H54 (cell line): ENCODE measurements at regions not wholly inside any gene's neighbourhood (a gene's known extent, or its start where the extent isn't known, plus 50 kb on each side); places are given as distances from the start of the nearest gene placed in this dataset.
"Not testable (repeated sequence)": the region's sequence is repeated elsewhere in the genome, so short reads cannot be mapped to it uniquely, and the experiment has no call there.

Experiments
- DNase-seq: peaks from one replicate; pipeline ENCODE4 v3.0.0; 2011; ENCODE audit warnings: low spot score, mixed read lengths; ENCODE audit not compliant: insufficient read length
- FAIRE-seq: peaks from 3 replicates; lab custom pipeline; 2011; peaks lifted over from hg19 to GRCh38; lab: Jason Lieb, UNC
- POLR2A ChIP-seq: IDR thresholded peaks from 2 replicates; pipeline ENCODE4 v1.6.1; 2011; ENCODE audit warnings: low read depth, mild to moderate bottlenecking, low read length

DNA sequence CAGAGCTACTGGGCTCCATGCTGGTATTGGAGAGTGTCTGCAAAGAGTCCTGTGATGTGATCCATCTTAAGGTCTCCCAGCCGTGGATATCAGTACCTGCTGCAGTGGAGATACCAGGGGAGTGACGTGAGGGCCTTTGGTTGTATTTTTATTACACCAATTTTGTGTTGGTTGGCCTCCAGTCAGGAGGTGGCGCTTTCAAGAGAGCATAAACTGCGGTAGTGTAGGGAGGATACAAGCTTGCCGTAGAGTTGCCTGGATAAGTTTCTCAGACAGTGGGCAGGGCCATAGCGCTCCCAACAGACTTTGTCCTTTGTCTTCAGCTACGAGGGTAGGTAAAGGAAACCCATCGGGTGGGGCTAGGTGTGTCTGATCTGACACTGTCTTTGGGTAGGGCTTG lies 113.0 kb upstream of the CEP162 start:
- DNase-seq, result no peak
- TF ChIP-seq POLR2A, result no peak
- FAIRE-seq, result no peak

- DNase-seq, result no peak
- FAIRE-seq, result no peak
- TF ChIP-seq POLR2A, result no peak
These were observed 106.4 kb upstream of the CEP162 start for GRCh38 chr6:84333842-84334241.

- TF ChIP-seq POLR2A, result no peak
- FAIRE-seq (no peak), DNase-seq (no peak)
These were observed 104.9 kb upstream of the CEP162 start for GRCh38 chr6:84332139-84333034.

DNA sequence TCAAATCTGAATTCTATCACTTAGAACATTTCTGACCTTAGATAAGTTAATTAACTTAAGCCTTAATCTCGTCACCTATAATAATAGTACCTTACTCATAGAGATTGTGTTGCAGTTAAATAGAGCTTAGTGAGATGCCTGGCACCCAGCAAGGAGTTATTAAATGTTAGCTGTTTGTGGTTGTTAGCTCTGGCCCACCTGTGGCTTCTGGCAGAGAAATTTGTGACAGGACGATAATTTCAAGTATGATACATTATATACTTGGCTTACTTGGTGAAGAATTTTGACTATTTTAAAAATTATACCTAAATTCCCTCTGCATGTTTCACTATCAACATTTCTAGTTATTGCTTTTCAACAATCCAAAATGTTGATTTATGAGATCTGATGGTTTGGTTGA lies 102.9 kb upstream of the CEP162 start:
- TF ChIP-seq POLR2A, result no peak
- FAIRE-seq, result no peak
- DNase-seq, result no peak

- no peak for TF ChIP-seq POLR2A
- FAIRE-seq (no peak), DNase-seq (no peak)
These were observed 102.1 kb upstream of the CEP162 start for GRCh38 chr6:84329516-84329915.

DNA sequence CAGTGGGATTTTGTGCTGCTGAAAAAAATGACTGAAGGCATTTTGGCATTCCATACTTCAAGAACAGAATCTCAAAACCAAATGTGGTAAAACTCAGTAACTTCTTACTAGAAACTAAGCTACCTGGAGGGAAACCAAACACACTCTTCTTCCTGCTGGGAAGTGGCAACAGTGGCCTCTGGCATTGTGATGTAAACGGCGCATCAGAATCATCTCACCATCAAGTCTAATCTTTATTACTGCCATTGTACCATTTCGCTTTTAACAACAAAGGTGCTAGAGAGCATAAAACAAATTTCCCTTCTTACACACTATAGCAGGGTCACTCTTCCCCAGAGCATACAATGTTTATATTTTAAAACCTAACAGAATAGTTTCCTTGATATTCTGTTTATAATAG lies 101.6 kb upstream of the CEP162 start:
- no peak for DNase-seq
- no peak for FAIRE-seq

GRCh38 chr6:84317463-84317862 lies 90.0 kb upstream of the CEP162 start:
- no peak for TF ChIP-seq POLR2A
- no peak for DNase-seq
- FAIRE-seq, result no peak

More for the DNA sequence above, 101.6 kb upstream of the CEP162 start:
- TF ChIP-seq POLR2A, result no peak

DNA sequence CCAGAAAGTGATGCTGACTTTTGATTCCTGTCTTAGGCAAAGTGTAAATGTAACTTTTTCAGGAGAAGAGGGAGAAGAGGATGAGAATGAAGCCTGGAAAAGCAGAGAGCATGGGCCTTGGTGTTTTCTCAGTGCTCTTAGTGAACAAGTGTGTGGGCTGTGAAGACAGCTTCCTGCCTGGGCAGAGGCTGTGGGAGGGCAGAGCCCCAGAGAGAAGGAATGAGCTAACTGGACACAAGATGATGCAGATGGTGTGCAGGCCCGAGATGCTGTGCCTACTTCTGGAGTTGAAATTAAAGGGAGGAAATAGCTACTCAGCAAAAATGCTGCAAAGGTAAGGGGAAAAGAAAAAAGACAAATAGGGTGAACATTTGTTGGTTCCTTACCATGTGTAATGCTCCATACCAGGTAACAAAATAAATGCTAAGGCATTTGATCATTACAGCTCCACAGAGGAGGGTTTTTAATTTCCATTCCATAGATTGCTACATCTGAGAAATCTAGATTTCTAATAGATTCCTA lies 87.0 kb upstream of the CEP162 start:
- DNase-seq (no peak), FAIRE-seq (no peak)
- no peak for TF ChIP-seq POLR2A

DNA sequence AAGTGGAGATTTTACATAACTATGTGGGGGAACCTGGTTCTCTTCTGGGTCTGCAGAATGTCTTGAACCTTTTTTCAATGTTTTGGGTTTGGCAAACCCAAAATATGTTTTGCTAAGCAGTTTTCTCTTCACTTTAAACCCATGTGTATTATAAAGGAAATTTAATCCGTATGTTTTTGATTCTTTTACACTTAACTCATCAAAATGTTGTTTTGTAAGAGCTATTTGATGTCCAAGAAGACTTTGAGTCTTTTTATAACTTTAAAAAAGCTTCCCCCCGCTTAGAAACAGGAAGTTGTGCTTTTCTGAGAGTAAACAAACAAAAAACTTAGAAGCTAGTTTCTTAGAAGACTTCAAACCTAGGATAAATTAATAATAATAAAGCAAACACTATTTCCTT lies 81.9 kb upstream of the CEP162 start:
- DNase-seq (no peak), FAIRE-seq (no peak)
- TF ChIP-seq POLR2A, result no peak

DNA sequence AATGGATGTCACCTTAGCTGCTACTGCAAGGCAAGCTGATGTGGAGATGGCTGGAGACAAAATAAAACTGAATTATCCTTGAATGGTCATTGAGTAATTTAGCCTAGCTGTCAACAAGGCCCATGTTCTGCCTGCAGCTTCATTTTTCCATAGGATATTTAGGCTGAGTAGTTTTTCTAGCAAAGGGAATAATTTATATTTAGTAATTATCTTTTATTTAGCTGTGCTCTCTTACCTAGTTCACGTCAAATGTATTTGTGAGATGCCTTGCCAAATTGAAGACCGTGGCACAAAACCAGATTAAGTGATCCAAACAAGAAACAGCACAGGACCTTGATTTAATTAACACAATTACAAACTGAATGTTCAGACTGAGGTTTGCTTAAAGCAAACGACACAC lies 77.4 kb upstream of the CEP162 start:
- no peak for FAIRE-seq
- no peak for TF ChIP-seq POLR2A

DNA sequence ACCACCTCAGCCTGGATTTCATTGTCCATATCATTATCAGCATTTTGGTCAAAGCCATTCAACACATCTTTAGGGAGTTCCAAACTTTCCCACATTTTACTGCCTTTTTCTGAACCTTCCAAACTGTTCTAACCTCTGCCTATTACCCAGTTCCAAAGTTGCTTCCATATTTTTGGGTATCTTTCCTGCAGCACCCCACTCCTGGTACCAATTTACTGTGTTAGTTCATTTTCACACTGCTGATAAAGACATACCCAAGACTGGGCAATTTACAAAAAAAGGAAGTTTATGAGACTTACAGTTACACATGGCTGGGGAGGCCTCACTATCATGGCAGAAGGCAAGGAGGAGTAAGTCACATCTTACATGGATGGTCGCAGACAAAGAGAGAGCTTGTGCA lies 63.6 kb upstream of the CEP162 start:
- not testable (repeated sequence) for FAIRE-seq, DNase-seq

More for the DNA sequence above, 77.4 kb upstream of the CEP162 start:
- no peak for DNase-seq

DNA sequence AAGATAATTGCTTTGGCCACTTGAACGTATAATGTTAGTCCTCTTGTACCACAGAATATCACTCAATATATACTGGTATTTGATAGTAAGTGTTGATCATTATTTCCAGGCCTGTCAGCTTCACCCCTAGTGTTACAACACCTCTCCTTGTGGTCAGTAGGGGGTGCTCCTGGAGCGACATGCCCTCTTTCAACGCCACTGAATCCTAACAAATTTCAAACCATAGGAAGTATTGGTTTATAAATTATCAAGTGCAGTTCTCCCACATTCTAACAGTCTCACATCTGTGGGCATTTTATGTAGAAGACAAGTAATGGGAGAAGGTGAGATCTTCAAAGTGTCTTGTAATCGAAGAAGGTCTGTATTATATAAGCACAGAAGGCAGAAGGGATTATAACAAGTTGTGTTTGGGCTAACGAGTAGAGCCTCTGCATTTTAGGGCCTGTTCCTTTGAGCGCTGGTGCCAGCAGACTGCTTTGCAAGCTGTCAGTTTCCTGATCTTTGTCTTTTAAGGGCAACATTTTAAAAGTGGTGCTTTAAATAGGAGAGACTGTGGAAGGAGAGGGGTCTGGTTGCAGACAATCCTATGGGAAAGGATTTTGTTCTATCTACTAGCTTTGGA lies 57.1 kb upstream of the CEP162 start:
- FAIRE-seq (no peak), DNase-seq (peak; percentile 0)
- TF ChIP-seq POLR2A, result no peak

- FAIRE-seq, result no peak
- no peak for DNase-seq
- TF ChIP-seq POLR2A, result no peak
These were observed 55.1 kb upstream of the CEP162 start for GRCh38 chr6:84282550-84282949.

DNA sequence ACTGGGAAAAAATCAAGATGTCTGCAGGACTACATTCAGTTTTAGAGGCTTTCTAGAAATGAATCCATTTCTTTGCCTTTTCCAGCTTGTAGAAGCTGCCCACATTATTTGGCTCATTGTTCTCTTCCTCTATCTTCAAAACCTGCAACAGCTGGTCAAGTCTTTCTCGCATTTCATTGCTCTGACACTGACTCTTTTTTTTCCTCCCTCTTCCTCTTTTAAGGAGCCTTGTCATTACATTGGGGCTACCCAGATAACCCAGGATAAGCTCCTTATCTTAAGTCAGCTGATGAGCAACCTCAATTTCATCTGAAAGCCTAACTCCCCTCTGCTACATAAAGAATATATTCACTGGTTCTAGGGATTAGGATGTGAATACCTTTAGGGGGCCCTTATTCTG lies 53.2 kb upstream of the CEP162 start:
- no peak for DNase-seq
- no peak for FAIRE-seq
- TF ChIP-seq POLR2A, result no peak
